Stimulated activated CD4-positive, alpha-beta T cell treated with anti-CD3 and anti-CD28 coated beads, Interleukin-4, amount 100 ng/mL, for 48 hours (primary cell): ENCODE measurements at regions not wholly inside any gene's neighbourhood (a gene's known extent, or its start where the extent isn't known, plus 50 kb on each side); places are given as distances from the start of the nearest gene placed in this dataset.

Experiments
- DNase-seq, 2 donors: peaks; one replicate each; pipeline ENCODE4 v3.0.0-alpha.2; 2020; ENCODE audit warnings: low read depth in 2 of 2

DNA sequence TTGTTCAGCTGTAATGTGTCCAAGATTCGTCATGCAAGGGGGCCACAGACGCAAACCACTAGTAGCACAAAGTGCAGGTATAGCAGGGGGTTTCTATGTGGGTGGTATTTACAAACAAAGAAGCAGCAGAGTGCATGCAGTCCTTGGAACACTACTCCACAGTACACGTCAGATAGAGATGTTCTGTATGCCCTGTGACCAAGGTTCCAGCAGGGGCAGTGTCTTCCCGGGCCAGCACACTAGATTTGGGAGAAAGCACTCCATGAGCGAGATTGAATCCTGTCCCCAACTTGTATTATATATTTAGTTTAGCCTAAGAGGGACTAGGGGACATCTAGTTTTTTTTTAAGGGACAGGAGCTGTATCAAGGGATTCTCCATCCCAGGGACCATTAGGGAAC lies 54.4 kb upstream of the ESX1 start:
- DNase-seq: no peak

DNA sequence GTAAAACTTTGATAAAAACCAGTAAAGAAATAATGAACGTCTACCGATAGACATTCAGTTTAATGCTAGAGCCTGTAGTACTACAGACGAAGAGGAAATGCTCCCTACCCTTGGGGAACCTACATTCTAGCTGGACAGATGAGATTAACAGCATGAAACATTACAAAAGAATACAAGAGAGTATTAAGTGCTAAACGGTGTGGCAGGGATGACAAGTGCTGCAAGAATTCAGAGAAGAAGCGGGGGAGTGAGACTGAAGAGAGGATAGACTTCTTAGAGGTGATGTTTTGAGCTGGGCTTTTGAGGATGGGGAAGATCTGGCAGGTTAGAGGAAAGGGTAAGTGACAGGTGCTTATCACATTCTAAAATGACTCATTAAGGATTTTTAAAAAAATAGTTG lies 52.6 kb upstream of the ESX1 start:
- no peak for DNase-seq

DNA sequence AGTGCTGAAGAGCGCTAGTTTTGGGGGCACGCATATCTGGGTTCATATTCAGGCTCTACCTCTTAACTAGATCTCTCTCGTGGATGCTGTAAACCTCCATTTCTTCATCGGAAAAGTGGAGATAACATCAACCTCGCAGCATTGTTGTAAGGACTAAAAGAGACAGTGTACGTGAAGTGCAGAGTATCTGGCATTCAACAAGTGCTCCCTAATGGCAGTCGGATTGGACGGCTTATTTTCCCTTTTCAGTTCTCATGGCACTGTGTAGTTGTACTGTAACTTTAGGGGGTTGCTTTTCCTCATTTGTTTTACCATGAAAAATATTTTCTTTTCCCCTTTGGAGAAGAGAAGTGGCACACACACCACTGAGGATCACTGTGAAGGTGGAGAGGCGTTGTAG lies 51.4 kb upstream of the ESX1 start:
- no peak for DNase-seq
